ENCODE measurements at regions not wholly inside any gene's neighbourhood (a gene's known extent, or its start where the extent isn't known, plus 50 kb on each side); places are given as distances from the start of the nearest gene placed in this dataset.

DNA sequence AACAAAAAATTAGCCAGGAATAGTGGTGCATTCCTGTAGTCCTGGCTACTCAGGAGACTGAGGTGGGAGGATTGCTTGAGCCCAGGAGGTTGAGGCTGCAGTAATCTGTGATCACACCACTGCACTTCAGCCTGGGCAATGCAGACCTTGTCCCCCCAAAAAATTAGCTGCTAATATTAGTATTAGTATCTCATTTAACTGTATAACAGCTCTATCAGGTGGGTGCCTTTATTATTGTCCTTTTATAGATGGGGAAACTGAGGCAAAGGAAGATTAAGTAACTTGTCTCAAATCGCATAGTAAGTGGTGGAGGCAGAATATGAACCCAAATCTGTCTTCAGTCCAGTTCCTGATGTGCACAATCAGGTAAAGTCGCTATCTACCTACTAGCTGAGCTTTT lies 142.3 kb upstream of the CRY1 start:
- DNase-seq (ENCODE audit: extremely low read depth, low read depth): no peak
- TF ChIP-seq, protein P1, sequence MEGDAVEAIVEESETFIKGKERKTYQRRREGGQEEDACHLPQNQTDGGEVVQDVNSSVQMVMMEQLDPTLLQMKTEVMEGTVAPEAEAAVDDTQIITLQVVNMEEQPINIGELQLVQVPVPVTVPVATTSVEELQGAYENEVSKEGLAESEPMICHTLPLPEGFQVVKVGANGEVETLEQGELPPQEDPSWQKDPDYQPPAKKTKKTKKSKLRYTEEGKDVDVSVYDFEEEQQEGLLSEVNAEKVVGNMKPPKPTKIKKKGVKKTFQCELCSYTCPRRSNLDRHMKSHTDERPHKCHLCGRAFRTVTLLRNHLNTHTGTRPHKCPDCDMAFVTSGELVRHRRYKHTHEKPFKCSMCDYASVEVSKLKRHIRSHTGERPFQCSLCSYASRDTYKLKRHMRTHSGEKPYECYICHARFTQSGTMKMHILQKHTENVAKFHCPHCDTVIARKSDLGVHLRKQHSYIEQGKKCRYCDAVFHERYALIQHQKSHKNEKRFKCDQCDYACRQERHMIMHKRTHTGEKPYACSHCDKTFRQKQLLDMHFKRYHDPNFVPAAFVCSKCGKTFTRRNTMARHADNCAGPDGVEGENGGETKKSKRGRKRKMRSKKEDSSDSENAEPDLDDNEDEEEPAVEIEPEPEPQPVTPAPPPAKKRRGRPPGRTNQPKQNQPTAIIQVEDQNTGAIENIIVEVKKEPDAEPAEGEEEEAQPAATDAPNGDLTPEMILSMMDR (IDR thresholded peaks at IDR 0.05; ENCODE audit: low read depth, low read length): no peak

DNA sequence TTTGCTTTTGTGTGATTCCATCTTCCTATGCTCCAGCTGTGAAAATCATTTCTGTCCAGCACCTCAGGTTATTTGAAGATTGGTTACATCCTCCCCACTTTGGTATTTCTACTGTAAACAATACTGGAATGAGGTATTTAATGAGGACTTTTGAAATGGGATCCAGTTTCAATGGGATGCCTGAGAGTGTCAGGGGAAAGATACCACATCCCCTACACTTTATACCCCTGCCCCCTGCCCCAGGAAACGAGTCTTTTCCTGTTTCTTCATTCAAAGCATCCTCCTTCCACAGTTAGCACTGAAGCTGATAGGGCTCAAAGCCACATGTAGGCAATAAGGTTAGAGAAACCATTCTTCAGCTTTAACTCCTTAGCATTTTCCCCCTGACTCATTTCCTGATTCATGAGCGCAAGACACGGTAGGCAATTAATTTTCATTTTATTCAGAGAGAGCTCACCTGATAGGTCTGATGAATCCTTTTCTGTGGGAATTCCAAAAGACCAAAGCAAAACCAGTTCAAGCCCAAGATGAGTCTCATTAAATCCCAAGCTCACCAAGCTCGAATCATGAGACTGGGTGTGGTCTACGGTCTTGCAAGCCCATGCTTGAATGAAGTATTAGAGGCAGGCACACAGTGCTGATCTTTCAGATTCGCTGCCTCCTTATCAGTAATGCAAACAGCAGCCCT lies 143.6 kb upstream of the CRY1 start:
- DNase-seq (ENCODE audit: extremely low read depth, low read depth): no peak
- TF ChIP-seq, protein P1 (IDR thresholded peaks at IDR 0.05; ENCODE audit: low read depth, low read length): no peak

DNA sequence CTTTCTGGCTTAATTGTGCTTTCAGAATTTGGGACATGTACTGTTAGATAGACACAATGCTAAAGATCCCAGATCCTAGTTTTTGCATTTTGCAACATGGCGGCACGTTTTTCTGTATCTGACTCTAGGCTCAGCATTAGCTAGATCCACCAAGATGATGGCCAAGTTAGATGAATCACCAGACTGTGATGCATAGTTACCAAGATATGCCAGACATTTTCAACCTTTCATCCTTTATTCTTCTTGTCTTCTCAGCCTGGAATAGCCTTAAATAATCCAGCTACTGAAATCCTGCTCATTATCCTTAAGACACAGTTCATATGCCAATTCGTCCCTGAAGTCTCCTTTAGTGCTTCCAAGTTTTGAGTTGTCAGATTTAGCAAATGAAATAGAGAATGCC lies 144.9 kb upstream of the CRY1 start:
- DNase-seq (ENCODE audit: extremely low read depth, low read depth): no peak

DNA sequence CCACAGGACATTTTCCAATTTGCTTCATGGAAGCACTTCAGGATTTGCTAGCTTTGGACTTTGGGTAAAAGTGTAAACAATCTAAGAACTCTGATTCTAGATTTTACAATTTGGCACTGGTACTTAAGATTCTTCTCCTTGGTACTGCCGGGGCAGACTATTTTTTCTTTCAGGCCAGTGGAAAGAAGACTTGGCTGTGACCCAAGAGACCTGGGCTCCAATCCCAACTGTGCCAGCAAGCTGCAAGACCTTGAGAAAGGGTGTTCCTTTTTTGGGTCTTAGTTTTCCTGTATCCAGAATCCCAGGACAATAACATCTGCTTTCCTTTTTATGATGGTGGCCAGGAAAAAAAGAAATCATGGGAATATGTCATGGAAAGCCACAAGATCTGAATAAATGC lies 148.1 kb upstream of the CRY1 start:
- TF ChIP-seq, protein P1 (IDR thresholded peaks at IDR 0.05; ENCODE audit: low read depth, low read length): no peak
- DNase-seq (ENCODE audit: extremely low read depth, low read depth): no peak

More for the DNA sequence above, 144.9 kb upstream of the CRY1 start:
- TF ChIP-seq, protein P1 (IDR thresholded peaks at IDR 0.05; ENCODE audit: low read depth, low read length): no peak

DNA sequence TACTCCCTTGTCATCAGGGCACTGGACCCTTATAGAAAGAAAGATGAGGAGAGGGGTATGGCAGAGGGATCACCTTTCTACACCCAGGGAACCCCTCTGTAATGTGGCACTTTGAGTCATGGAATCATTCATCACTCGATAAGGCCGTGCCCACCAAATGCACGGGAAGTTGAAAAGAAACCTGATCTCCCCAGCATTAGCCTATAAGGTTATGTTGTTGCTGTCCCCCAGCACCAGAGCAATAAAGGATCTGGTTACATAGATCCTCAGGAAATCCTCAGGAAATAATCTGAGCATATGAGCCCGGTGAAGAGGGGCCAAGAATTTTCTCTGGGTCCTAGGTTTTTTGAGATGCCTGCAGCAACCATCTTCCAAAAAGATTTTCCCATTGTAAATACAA lies 148.8 kb upstream of the CRY1 start:
- no peak for DNase-seq (ENCODE audit: extremely low read depth, low read depth)
- TF ChIP-seq, protein P1 (IDR thresholded peaks at IDR 0.05; ENCODE audit: low read depth, low read length): no peak

DNA sequence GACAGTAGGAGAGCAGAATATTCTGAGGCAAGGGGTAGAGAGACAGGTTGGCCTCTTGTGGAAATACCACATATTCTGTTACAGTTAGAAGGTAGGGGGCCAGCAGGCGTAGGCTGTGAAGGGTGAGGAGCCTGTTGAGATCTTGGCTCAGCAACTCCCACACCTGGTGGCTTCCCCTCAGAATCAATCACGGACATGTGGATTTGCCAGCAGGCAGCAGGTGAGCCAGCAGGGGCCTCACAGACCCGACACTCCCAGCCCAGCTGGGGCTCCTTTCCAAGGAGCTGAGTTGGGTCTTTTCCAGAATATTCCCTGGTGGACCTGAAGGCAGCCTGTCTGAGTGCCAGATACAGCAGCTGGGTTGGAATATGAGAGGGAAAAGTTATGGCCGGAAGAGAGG lies 150.0 kb upstream of the CRY1 start:
- DNase-seq (ENCODE audit: extremely low read depth, low read depth): no peak
- TF ChIP-seq, protein P1 (IDR thresholded peaks at IDR 0.05; ENCODE audit: low read depth, low read length): no peak

DNA sequence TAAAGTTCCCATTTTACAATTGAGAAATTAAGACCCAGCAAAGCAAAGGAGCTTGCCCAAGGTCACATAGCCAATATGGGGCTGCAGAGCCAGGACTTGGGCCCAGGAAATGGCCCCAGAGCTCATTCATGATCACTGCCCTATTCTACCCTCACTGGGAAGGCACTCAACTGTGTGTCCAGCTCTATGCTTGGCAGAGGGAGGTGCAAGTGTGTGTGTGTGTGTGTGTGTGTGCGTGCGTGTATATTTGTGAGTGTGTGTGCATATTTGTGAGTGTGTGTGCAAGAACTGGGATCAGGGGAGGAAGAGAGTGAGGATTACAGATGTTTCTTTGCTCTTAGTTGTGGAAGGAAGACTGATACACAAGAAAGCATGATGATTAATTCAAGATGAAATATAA lies 151.2 kb upstream of the CRY1 start:
- DNase-seq (ENCODE audit: extremely low read depth, low read depth): no peak
- TF ChIP-seq, protein P1 (IDR thresholded peaks at IDR 0.05; ENCODE audit: low read depth, low read length): no peak
